CD14-positive monocyte (primary cell): ENCODE measurements at regions not wholly inside any gene's neighbourhood (a gene's known extent, or its start where the extent isn't known, plus 50 kb on each side); places are given as distances from the start of the nearest gene placed in this dataset.

Source experiments
- DNase-seq, 3 donors: peaks; one replicate each; pipeline ENCODE4 v3.0.0-alpha.2; 2011 to 2022
- H2AFZ ChIP-seq: 2 replicates; pipeline ENCODE4 v1.6.0; 2012; ENCODE audit warnings: mild to moderate bottlenecking, low read depth, low read length, inconsistent platforms; ENCODE audit not compliant: insufficient read depth, poor library complexity, severe bottlenecking
- H3K27ac ChIP-seq, 2 donors: 1 replicate in 1 of 2; 2 replicates in 1 of 2; pipeline ENCODE4 v1.5.1; 2012 to 2013; ENCODE audit warnings: low read length in 2 of 2, control low read depth in 1 of 2, inconsistent platforms in 1 of 2, low read depth in 1 of 2, mild to moderate bottlenecking in 1 of 2
- H3K27me3 ChIP-seq, 2 donors: one replicate each; pipeline versions ENCODE4 v1.6.0 to v1.6.1; 2011 to 2013; ENCODE audit warnings: low read length in 2 of 2; ENCODE audit not compliant: control insufficient read depth in 2 of 2, insufficient read depth in 2 of 2
- H3K36me3 ChIP-seq, 2 donors: replicated peaks in 1 of 2; 1 replicate in 1 of 2; 2 replicates in 1 of 2; pipeline versions ENCODE4 v1.5.1 to v1.6.1; 2012 to 2013; ENCODE audit warnings: low read length in 2 of 2, control low read depth in 1 of 2, inconsistent platforms in 1 of 2, mild to moderate bottlenecking in 1 of 2; ENCODE audit not compliant: insufficient read depth in 2 of 2, control insufficient read depth in 1 of 2
- H3K4me1 ChIP-seq, 2 donors: 1 replicate in 1 of 2; 2 replicates in 1 of 2; pipeline versions ENCODE4 v1.5.1 to v1.6.1; 2012 to 2013; ENCODE audit warnings: low read length in 2 of 2, control low read depth in 1 of 2, inconsistent platforms in 1 of 2, mild to moderate bottlenecking in 1 of 2, moderate library complexity in 1 of 2; ENCODE audit not compliant: insufficient read depth in 2 of 2, control insufficient read depth in 1 of 2
- H3K4me2 ChIP-seq: replicated peaks from 2 replicates; pipeline ENCODE3; 2012; ENCODE audit warnings: low read length, moderate library complexity, mild to moderate bottlenecking; ENCODE audit not compliant: poor library complexity, severe bottlenecking; ENCODE audit errors: extremely low read depth
- H3K4me3 ChIP-seq, 3 experiments: fragments of 200-600 bp in 1 of 3; sonication (generic) in 1 of 3; replicated peaks in 1 of 3; 1 replicate in 2 of 3; 2 replicates in 1 of 3; pipeline ENCODE4 v1.5.1; 2011 to 2013; ENCODE audit warnings: low read length in 3 of 3, mild to moderate bottlenecking in 3 of 3, control low read depth in 2 of 3, low read depth in 2 of 3, inconsistent platforms in 1 of 3, moderate library complexity in 1 of 3
- H3K79me2 ChIP-seq: 2 replicates; pipeline ENCODE4 v1.6.0; 2012; ENCODE audit warnings: mild to moderate bottlenecking, control low read depth, inconsistent platforms, low read length, moderate library complexity; ENCODE audit not compliant: insufficient read depth
- H3K9ac ChIP-seq: 2 replicates; pipeline ENCODE4 v1.6.0; 2017; ENCODE audit warnings: low read length, mild to moderate bottlenecking; ENCODE audit not compliant: insufficient read depth, poor library complexity, severe bottlenecking
- H3K9me3 ChIP-seq, 2 donors: replicated peaks in 1 of 2; 1 replicate in 1 of 2; 2 replicates in 1 of 2; pipeline versions ENCODE4 v1.5.1 to v1.6.1; 2012 to 2013; ENCODE audit warnings: low read length in 2 of 2, control low read depth in 1 of 2; ENCODE audit not compliant: control insufficient read depth in 1 of 2, insufficient read depth in 1 of 2
- H4K20me1 ChIP-seq: 2 replicates; pipeline ENCODE4 v1.6.0; 2012; ENCODE audit warnings: mild to moderate bottlenecking, low read length, control low read depth, moderate library complexity; ENCODE audit not compliant: insufficient read depth
- H3K27ac Mint-ChIP-seq, 7 donors: one replicate each; pipeline ENCODE4 v1.8.0; 2020; ENCODE audit warnings: mild to moderate bottlenecking in 7 of 7, mixed read lengths in 7 of 7, moderate library complexity in 6 of 7, inconsistent platforms in 2 of 7
- H3K27me3 Mint-ChIP-seq, 3 donors: one replicate each; pipeline ENCODE4 v1.8.0; 2021 to 2022; ENCODE audit warnings: low read depth in 3 of 3, mild to moderate bottlenecking in 3 of 3, mixed read lengths in 3 of 3, moderate library complexity in 3 of 3, inconsistent platforms in 1 of 3
- H3K36me3 Mint-ChIP-seq, 2 donors: one replicate each; pipeline ENCODE4 v1.8.0; 2020; ENCODE audit warnings: mixed read lengths in 2 of 2, inconsistent platforms in 1 of 2, mild to moderate bottlenecking in 1 of 2
- H3K4me1 Mint-ChIP-seq: one replicate; pipeline ENCODE4 v1.8.0; 2020; ENCODE audit warnings: mild to moderate bottlenecking, mixed read lengths
- H3K4me3 Mint-ChIP-seq, 2 donors: one replicate each; pipeline ENCODE4 v1.8.0; 2020; ENCODE audit warnings: mild to moderate bottlenecking in 2 of 2, mixed read lengths in 2 of 2, moderate library complexity in 1 of 2
- H3K9me3 Mint-ChIP-seq, 7 donors: one replicate each; pipeline ENCODE4 v1.8.0; 2020 to 2022; ENCODE audit warnings: mixed read lengths in 7 of 7, mild to moderate bottlenecking in 6 of 7, moderate library complexity in 6 of 7, inconsistent platforms in 2 of 7
- WGBS: methylation state at CpG from one replicate; pipeline ENCODE4 v1.1.5; 2013; ENCODE audit warnings: missing lambda C conversion rate; ENCODE audit not compliant: insufficient coverage; 5-methylcytosine and 5-hydroxymethylcytosine counted together
- intact Hi-C, 2 donors: fragments of 100-400 bp; cut with micrococcal nuclease; formaldehyde crosslinking; loops; one replicate each; pipeline versions ENCODE4 v1.15.0 to v1.15.1; 2023
- TF ChIP-seq, protein P1 (sequence below): fragments of 200-600 bp; IDR thresholded peaks from one replicate; pipeline ENCODE4 v1.8.0; 2022; ENCODE audit warnings: antibody characterized with exemption, mild to moderate bottlenecking

DNA sequence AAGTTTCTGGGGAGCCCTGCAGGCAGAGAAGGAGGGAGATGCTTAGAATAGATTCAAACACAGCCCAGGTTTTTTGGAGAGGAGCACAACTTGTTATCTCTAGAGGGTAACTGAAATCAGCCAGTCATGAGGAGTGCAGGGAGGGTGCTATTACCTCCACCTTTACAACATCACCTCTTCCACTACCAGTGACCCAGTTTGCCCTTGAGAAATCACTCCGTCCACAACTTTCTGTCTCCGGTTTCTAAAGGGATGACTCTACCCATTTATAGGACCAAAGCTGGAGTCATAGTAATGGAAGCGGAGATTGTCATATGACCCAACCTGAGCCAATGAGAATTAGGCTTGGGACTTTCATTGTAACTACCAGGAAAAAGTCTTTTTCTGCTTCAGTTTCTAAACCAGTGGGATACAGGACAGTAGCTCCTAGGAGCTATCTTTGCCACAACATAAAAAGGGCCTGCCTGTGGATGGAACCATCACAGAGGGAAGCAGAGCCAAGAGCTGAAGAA, 131.2 kb upstream of the SERPIND1 start:
- Histone ChIP-seq H3K4me3 (no peak overlapping the region), H3K4me2 (no peak overlapping the region), H3K9ac (no peak overlapping the region), H2AFZ (no peak overlapping the region), H3K9me3 (no peaks in the 10 kb centered on the region), H3K27me3 (no peaks in the 10 kb centered on the region), H3K4me1 (no peaks in the 10 kb centered on the region), H3K36me3 (no peaks in the 10 kb centered on the region), H4K20me1 (no peaks in the 10 kb centered on the region), H3K27ac (no peak overlapping the region), H3K79me2 (no peaks in the 10 kb centered on the region)
- TF ChIP-seq, protein P1, sequence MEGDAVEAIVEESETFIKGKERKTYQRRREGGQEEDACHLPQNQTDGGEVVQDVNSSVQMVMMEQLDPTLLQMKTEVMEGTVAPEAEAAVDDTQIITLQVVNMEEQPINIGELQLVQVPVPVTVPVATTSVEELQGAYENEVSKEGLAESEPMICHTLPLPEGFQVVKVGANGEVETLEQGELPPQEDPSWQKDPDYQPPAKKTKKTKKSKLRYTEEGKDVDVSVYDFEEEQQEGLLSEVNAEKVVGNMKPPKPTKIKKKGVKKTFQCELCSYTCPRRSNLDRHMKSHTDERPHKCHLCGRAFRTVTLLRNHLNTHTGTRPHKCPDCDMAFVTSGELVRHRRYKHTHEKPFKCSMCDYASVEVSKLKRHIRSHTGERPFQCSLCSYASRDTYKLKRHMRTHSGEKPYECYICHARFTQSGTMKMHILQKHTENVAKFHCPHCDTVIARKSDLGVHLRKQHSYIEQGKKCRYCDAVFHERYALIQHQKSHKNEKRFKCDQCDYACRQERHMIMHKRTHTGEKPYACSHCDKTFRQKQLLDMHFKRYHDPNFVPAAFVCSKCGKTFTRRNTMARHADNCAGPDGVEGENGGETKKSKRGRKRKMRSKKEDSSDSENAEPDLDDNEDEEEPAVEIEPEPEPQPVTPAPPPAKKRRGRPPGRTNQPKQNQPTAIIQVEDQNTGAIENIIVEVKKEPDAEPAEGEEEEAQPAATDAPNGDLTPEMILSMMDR = no peak
- 100% methylated on average over 2 of the region's 3 CpGs for WGBS
- DNase-seq = no peak
- Mint-ChIP-seq H3K4me1 (no peaks in the 10 kb centered on the region), H3K4me3 (no peak overlapping the region), H3K9me3 (peaks cover 0 to 6% (median 4%) of the 10 kb centered on the region in 7 donors), H3K27me3 (peaks cover 0 to 8% (median 4%) of the 10 kb centered on the region in 3 donors), H3K36me3 (no peaks in the 10 kb centered on the region), H3K27ac (no peak overlapping the region)
- intact Hi-C loops = no loop called here

DNA sequence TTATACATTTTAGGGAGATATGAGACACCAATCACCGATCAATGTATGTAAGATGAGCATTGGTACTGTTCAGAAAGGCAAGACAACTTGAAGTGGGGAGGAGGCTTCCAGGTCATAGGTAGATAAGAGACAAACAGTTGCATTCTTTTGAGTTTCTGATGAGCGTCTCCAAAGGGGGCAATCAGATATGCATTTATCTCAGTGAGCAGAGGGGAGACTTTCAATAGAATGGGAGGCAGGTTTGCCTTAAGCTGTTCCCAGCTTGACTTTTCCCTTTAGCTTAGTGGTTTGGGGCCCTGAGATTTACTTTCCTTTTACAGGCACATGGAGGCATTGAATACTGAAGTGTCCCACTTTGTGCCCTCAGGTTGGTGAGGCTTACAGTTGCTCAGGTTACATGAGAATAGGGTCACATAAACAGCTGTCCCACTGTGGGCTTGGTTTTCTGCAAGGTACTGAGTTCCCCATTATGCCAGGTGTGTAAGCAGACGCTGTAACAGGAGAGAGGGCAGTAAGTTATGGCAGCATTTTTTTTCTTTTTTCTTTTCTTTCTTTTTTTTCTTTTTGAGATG, 129.8 kb upstream of the SERPIND1 start:
- Mint-ChIP-seq H3K27me3 (peaks cover 0 to 7% (median 3%) of the 10 kb centered on the region in 3 donors), H3K4me3 (no peak overlapping the region), H3K9me3 (peaks cover 0 to 6% (median 4%) of the 10 kb centered on the region in 7 donors), H3K27ac (no peak overlapping the region), H3K36me3 (no peaks in the 10 kb centered on the region), H3K4me1 (no peaks in the 10 kb centered on the region)
- no peaks in the 10 kb centered on the region for H3K79me2 ChIP-seq
- no peak overlapping the region for H2AFZ ChIP-seq
- H3K4me2 ChIP-seq = no peak overlapping the region
- H3K4me3 ChIP-seq = no peak overlapping the region
- TF ChIP-seq, protein P1 = no peak
- H4K20me1 ChIP-seq = no peaks in the 10 kb centered on the region
- no peak for DNase-seq
- H3K9me3 ChIP-seq = no peaks in the 10 kb centered on the region
- no peaks in the 10 kb centered on the region for H3K27me3 ChIP-seq
- H3K27ac ChIP-seq = no peak overlapping the region
- no peaks in the 10 kb centered on the region for H3K36me3 ChIP-seq
- no peaks in the 10 kb centered on the region for H3K4me1 ChIP-seq
- WGBS = 90% methylated on average over 2 of the region's 3 CpGs
- H3K9ac ChIP-seq = no peak overlapping the region
- intact Hi-C loops = no loop called here
